ENCODE measurements at regions not wholly inside any gene's neighbourhood (a gene's known extent, or its start where the extent isn't known, plus 50 kb on each side); places are given as distances from the start of the nearest gene placed in this dataset.

DNA sequence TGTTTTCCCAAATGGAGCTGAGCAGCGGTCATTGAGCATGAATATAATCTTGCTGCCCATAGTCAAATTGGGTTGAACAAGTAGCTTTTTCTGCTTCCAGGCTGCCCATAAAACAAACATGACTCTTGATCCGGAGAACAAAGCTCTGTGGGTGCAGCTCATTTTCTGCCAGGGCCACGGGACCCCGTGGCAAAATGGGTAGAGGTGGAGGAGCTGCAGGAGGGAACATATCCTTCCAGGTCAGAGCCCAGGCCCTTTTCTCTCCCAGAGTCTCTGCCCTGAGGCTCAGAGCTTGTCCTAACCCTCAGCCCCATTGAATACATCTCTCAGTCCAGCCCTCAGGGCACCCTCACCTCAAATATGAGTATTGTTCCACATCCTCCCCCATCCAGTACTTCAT lies 151.6 kb upstream of the TWIST2 start:
- DNase-seq (ENCODE audit: low read depth) = no peak
- TF ChIP-seq, protein P1, sequence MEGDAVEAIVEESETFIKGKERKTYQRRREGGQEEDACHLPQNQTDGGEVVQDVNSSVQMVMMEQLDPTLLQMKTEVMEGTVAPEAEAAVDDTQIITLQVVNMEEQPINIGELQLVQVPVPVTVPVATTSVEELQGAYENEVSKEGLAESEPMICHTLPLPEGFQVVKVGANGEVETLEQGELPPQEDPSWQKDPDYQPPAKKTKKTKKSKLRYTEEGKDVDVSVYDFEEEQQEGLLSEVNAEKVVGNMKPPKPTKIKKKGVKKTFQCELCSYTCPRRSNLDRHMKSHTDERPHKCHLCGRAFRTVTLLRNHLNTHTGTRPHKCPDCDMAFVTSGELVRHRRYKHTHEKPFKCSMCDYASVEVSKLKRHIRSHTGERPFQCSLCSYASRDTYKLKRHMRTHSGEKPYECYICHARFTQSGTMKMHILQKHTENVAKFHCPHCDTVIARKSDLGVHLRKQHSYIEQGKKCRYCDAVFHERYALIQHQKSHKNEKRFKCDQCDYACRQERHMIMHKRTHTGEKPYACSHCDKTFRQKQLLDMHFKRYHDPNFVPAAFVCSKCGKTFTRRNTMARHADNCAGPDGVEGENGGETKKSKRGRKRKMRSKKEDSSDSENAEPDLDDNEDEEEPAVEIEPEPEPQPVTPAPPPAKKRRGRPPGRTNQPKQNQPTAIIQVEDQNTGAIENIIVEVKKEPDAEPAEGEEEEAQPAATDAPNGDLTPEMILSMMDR (IDR thresholded peaks at IDR 0.05; ENCODE audit: low read length, missing control alignments) = no peak
- H3K4me3 ChIP-seq (replicated peaks; ENCODE audit: low read depth, low read length) = no peak overlapping the region

DNA sequence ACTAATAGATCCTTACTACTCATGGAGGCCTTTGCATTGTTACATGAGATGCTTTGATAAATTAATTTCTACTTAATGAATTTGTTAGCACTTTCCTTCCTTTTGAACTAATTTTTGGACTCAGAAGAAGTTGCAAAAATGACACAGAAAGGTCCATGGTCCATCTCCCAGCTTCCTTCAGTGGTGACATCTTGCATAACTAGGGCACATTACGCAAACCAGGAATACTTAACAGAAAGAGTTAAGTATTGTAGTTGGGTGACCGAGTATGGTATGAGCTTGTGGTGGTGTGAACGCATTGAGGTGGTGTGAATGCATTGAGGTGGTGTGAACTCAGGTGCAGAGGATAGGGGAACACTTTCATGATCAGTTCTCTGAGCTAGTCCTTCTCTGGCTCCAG lies 151.1 kb upstream of the TWIST2 start:
- no peak for DNase-seq (ENCODE audit: low read depth)
- TF ChIP-seq, protein P1 (IDR thresholded peaks at IDR 0.05; ENCODE audit: low read length, missing control alignments) = no peak
- no peak overlapping the region for H3K4me3 ChIP-seq (replicated peaks; ENCODE audit: low read depth, low read length)

DNA sequence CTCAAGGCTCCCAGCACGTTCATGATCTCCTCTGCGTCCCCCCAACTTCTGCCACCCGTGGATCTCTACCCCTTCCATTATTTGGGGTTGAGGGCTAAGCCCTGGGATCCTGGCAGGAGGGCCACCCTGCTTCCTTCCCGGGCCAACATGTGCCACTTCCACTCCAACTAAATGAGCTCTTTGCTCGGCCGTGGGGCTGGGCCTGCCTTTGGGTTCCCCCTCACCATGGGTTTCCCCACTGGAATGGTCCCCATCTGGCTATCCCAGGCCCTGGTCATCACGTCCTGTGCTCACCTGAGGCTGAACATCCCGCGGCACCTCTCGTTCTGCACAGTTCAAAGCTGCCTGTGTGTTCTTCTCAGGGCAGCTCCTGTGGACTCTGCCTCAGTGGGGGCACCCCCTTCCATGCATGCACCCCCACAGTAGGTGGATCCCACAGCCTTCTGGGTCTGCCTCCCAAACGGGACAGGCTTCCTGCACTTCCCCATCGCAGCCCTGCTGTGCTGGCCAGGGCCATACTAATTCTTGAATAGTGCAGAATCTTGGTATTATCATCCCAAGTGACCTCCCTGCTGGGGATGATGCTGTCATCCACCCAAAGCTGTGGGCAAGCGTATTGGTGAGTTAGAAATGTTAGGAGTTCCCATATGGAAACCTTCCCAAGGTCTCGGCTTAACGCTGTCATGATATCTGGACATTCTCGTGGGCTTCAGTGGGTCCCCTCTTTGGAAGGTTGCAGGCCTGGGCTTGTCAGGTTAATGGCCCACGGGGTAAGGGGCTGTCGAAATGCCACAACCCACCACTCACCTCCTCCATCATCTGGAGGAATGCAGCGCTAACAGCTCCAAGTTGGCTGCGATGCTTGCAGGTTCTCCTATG lies 150.5 kb upstream of the TWIST2 start:
- TF ChIP-seq, protein P1 (IDR thresholded peaks at IDR 0.05; ENCODE audit: low read length, missing control alignments) = no peak
- no peak overlapping the region for H3K4me3 ChIP-seq (replicated peaks; ENCODE audit: low read depth, low read length)
- DNase-seq (ENCODE audit: low read depth) = no peak

DNA sequence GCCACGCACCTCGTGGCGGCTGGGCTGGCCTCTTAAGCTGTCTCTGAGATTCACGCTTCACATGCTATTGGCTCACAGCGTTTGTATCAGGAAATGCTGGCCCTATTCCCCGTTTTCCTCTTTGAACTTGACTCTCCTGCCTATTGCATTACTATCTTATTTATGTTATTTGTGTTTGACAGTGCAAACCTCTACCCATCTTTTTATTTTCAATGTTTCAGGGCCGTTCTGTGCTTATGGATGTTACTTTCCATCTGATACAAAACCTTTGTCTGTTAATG lies 149.9 kb upstream of the TWIST2 start:
- no peak overlapping the region for H3K4me3 ChIP-seq (replicated peaks; ENCODE audit: low read depth, low read length)
- TF ChIP-seq, protein P1 (IDR thresholded peaks at IDR 0.05; ENCODE audit: low read length, missing control alignments) = no peak
- no peak for DNase-seq (ENCODE audit: low read depth)

DNA sequence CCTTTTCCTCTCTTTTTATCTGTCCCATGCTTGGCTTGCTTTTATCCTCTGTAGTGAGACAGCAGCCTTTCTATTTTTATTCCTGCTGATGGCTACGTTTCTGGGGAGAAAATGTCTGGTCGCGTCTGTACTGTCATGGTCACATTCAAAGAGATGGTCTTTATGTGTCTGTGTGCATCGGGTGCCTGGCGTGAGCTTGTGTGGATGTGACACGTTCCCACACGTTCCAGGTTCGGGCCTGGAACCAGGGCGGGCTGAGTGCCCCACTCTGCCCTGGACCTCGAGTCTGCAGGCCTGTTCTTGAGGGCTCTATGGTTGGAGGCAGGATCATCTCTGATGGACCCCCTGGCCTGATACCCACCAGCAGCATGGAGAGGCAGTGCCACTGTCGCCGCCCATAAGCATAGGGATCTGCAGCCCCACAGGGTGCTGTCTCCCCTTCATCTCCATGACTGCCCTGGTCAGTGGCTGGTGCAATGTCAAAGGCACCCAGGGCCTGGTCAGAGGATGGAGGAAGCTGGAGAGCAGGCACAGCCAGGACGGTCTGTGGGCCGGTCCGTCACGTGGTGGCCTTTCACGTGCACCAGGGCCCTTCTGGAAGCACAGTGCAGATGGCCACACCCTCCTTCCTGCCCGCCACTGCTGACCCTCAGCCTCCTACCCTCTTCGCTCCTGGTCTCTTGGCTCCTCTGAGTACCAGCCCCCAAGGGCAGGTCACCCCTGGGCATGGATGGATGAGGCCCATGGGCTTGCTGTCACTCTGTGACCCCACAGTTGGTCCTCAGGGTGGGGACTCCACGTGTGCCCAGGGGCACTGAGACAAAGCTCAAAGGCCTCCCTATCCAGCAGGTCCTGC lies 149.2 kb upstream of the TWIST2 start:
- no peak for DNase-seq (ENCODE audit: low read depth)
- TF ChIP-seq, protein P1 (IDR thresholded peaks at IDR 0.05; ENCODE audit: low read length, missing control alignments) = no peak
- H3K4me3 ChIP-seq (replicated peaks; ENCODE audit: low read depth, low read length) = no peak overlapping the region

DNA sequence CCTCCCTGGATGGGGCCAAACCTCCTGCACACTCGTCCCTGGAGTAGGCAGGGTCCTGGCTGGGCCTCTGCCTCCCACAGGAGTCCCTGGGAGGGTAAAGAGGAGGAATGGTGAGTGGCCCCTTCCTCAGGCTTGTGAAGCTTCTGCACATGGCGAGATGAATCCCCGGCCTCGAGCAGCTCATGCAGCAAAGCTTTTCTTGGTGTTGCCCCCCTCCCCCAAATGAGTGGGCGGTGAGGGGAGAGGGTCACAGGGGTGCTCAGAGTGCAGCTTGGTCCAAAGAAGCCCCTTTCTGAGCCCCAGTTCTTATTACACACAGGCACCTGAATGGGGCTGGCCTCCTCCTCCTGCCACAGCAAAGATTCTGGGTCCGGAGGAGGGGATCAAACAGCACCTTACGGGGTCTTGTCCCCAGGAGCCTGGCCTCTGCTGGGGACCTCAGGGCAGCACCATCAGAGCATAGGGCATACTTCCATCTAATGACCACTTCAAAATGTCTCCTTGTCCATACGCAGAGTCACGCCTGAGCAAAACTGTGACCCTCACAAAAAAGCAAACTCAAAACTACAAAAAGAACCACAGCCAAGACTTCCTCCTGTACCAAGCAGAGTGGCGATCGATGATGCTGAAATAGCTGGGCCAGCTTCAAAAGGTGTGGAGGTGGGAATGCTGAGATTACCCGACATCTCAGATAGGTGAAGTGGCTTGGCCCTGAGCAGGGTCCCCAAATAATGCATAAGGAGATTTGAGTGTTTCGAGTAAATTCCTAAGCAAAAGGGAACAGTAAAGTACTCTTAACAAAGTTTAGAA lies 148.4 kb upstream of the TWIST2 start:
- no peak overlapping the region for H3K4me3 ChIP-seq (replicated peaks; ENCODE audit: low read depth, low read length)
- no peak for DNase-seq (ENCODE audit: low read depth)

More for the DNA sequence above, 148.4 kb upstream of the TWIST2 start:
- TF ChIP-seq, protein P1 (IDR thresholded peaks at IDR 0.05; ENCODE audit: low read length, missing control alignments) = no peak
